ENCODE measurements at regions not wholly inside any gene's neighbourhood (a gene's known extent, or its start where the extent isn't known, plus 50 kb on each side); places are given as distances from the start of the nearest gene placed in this dataset.
A peak's percentile ranks its signal among the peaks of the same experiment; 100 is the strongest.

GRCh38 chr3:174403831-174404230 lies 455.3 kb upstream of the NAALADL2 start:
- DNase-seq (ENCODE audit: low spot score), result peak; percentile 78

- no peak for DNase-seq (ENCODE audit: low spot score)
These were observed 450.8 kb upstream of the NAALADL2 start for GRCh38 chr3:174408310-174408709.

DNA sequence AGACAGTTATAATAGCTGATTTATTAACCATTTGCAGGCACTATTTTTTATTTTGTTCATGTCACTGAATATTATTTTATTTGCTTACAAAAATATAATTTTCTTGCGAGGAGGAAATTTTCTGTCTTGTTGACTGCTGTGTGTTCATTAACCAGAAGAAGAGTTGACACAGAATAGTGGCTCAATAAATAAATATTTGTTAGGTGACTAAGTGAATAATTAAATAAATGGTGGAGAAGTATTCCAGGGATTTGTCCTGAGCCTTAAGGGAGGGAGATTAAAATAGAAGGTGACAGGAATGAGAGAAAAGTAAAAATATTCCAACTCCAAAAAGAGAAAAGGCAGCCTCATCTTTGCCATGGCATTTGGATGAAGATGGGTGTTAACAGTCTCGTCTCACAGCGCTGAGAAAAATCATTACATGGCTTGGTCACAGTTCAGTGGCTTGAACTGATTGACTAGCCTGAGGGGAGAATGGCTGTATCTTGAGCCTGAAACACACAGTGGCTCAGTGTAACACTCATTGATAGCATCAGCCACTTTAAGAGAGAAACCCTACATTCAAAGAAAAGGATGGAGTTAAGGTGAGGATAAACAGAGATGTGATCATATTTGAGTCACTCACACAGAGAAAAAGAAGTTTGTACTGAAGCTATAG lies 449.9 kb upstream of the NAALADL2 start:
- no peak for DNase-seq (ENCODE audit: low spot score)

GRCh38 chr3:174413062-174413912 lies 445.8 kb upstream of the NAALADL2 start:
- DNase-seq (ENCODE audit: low spot score), result no peak

GRCh38 chr3:174414902-174415301 lies 444.2 kb upstream of the NAALADL2 start:
- DNase-seq (ENCODE audit: low spot score), result no peak

DNA sequence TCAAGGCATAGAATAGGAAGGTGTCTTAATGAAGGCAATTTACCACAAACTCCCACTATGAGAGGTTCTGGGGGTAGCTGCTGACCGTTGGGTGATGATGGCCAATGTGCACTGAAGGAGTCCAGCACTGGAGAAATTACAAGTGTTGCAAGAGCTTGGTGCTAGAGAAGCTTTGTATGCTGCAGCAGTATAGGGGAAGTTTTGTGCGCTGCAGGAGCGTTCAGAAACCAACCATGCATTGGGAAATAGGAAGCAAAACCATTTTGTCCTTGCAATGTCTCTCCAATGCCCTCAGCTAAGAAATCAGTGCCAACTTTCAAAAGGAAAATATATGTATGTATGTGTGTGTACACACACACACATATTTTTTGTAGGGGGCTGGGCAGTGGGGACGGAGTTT lies 441.6 kb upstream of the NAALADL2 start:
- DNase-seq (ENCODE audit: low spot score), result no peak

DNA sequence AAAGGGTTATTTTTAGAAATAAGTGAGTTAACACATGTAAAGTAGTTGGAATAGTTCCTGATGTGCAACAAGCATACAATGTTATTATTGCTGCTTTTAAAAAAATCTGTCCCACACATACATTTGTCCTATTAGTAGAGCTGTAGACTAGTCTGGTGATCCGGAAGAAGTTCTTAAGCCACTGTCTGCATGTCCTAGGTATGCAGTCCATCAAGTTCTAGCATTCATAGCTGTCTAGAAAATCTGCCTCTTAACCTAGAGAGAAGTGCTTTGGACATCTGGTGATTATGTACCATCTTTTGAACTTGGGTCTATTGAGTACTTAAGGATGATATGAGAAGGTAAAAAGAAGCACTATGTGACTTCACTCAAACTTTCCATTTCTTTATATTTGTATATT lies 439.9 kb upstream of the NAALADL2 start:
- DNase-seq (ENCODE audit: low spot score), result no peak

DNA sequence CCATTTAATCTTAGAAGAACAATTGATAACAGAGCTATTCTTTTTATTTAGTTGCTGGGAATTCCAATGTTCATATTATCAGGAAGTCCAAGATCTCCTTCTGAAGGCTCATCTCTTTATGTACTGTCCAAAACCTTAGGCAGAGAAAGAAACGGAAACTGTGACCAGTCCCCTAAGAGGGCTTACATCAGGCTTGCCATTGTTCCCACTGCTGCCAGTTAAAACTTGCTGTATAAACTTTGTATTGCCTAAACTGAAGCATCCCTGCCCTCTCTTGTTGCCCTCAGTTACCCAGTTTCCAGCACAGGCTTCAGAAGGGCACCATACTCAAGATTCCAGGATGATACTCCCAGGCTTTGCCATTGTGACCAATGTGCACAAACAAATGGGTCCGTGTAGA lies 435.2 kb upstream of the NAALADL2 start:
- peak; percentile 50 for DNase-seq (ENCODE audit: low spot score)

DNA sequence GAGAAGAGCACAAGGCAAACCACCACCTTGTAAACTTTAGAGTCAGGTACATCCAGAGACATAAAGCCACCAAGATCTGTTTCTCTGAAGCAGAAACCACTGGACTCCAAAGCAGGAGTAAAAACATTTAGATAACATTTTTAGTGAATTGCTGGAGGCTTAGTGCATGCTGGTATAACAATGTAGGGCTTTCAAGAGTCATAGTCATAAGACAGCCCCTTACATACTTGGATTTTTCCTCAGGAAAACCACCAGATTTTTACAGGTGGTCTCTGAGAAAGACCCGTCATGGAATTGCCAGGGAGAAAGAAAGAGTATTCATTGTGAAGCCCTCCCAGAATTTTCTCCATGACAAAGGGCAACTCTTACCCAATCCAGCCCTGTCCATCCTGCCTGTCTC lies 434.5 kb upstream of the NAALADL2 start:
- peak; percentile 61 for DNase-seq (ENCODE audit: low spot score)

DNA sequence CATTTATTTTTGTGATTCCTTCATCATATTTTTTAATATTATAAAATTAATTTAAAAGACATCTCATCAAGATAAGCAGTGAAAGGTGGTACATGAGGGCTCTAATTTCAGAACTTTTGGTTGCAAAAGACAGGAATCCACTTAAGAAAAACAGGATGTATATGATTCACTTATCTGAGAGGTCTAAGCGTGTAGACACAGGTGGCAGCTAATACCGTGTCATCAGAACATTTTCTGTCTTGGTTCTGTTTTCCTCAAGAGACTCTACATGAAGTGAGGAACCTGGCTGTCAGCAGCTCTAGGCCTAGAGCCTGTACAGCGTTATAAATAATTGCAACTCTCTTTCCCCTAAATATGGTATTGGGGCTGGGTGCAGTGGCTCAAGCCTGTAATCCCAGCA lies 433.7 kb upstream of the NAALADL2 start:
- no peak for DNase-seq (ENCODE audit: low spot score)

GRCh38 chr3:174430986-174431385 lies 428.1 kb upstream of the NAALADL2 start:
- no peak for DNase-seq (ENCODE audit: low spot score)

GRCh38 chr3:174431717-174432116 lies 427.4 kb upstream of the NAALADL2 start:
- DNase-seq (ENCODE audit: low spot score), result no peak

DNA sequence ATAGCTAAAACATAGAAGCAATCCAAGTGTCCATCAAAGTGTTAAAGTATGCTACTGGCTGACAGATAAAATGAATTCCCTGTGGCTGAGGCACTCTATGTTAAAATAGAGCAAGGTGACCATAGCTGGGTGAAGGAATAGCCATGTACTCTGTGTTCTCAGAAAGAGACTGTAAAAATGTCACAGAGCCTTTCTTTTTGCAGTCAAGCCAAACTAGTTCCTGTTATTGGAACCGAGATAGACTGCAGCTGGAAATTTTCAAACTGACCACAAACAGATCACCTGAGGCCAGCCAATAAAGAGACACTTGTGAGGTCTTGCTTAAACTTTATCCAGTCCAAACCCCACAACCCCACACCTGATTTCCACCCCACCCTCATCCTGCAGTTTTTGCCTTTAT lies 422.8 kb upstream of the NAALADL2 start:
- no peak for DNase-seq (ENCODE audit: low spot score)

DNA sequence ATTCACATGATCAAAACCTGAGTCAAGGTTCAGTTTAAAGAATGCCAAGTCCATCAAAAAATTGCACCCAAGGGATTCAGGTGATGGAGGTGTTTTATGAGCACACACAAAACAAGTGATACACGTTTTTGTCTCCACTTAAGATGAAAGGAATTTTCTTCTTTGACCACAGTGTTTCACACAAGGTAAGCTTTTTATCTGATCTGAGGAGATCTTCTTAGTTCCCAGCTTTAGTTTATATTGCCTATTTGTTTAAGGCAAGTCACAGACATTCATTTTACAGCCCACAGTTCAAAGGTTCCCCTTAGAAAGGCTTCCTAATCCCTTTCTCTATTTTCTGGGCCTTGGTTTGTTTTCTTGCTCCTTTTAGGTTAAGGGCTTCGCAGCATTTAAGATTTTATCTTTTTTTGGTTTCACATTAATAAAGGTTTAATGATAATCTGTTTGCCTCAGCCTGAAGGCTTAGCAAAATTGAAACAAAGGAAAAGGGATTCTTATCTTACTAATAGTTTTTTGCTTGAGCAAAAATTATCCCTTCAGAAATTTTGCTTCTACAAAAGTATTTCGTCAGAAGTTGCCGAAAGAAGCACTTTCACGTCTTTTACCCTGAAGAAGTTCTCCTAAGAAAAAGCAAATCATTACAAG lies 420.5 kb upstream of the NAALADL2 start:
- DNase-seq (ENCODE audit: low spot score), result no peak

- peak; percentile 45 for DNase-seq (ENCODE audit: low spot score)
These were observed 419.5 kb upstream of the NAALADL2 start for GRCh38 chr3:174439331-174440252.

GRCh38 chr3:174440253-174440701 lies 418.9 kb upstream of the NAALADL2 start:
- no peak for DNase-seq (ENCODE audit: low spot score)

GRCh38 chr3:174440741-174441587 lies 418.2 kb upstream of the NAALADL2 start:
- DNase-seq (ENCODE audit: low spot score), result peak; percentile 57

DNA sequence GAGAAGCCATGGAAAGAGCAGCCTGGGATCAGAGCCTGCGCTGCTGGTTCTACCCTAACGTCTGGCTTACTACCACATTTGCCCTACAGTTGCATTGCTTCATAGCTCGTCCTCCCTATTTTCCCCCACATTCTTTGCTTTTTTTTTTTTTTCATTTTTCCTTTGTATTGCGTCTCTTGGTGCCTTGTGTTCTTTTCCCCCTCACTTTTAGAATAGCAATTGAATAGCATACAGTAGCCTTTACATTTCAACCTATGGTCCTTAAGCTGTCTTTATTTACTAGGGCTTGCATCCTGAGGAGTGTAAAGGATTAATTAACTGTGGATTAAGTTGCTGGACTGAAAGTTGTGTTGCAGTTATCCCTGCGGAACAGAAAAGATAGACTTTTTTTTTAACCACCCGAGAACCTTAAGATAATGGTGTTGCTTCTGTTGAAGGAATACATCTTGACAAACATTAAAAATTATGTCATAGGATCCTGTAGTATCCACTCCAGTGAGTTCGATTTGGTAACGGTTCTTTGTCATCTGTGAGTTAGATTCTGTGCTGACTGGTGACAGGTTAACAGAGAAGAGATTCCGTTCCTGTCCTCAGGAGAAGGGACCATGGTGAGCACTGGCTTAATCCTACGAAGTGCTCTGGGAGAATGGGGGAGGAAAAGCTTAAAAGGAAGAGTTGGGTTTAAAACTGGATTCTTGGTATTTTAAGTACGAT lies 417.4 kb upstream of the NAALADL2 start:
- no peak for DNase-seq (ENCODE audit: low spot score)

DNA sequence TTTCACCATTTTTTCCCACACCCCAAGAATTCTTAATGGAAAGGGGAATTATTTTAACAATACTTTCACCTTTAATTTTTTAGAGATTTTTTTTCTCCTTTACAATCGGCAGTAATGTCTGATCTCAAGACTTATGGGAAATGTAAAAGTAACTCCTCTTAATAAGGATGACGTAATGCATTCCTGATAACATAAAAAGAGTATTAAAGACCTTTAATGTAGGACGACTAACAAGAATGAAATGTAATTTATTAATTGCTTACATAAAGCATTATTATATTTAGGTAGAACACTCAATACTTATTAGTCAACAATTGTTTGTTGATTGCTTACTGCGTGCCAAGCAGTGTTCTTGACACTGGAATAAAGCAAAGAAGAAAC lies 416.8 kb upstream of the NAALADL2 start:
- no peak for DNase-seq (ENCODE audit: low spot score)

DNA sequence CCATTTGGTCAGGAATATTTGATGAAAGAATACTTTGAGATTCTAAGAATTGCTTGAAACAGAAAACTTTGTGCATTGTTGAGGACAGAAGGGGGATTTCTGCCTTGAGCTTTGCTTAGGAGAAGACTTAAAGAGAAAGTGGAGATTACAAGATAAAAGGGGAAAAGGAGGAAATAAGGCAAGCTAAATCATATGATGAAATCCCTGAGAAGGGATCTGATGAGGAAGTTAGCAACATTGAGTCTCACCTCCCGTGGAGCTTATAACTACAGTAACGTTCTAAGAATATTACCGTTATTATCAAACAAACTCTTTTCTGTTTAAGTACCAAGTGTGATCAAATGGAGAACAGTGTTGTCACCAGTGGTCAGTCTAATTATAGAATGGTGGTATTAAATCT lies 414.7 kb upstream of the NAALADL2 start:
- DNase-seq (ENCODE audit: low spot score), result no peak
